GM19240 (cell line): ENCODE measurements at regions not wholly inside any gene's neighbourhood (a gene's known extent, or its start where the extent isn't known, plus 50 kb on each side); places are given as distances from the start of the nearest gene placed in this dataset.
"Not testable (repeated sequence)": the region's sequence is repeated elsewhere in the genome, so short reads cannot be mapped to it uniquely, and the experiment has no call there.

Experiments used
- DNase-seq: peaks from one replicate; pipeline ENCODE4 v3.0.0; 2011; ENCODE audit warnings: low spot score; ENCODE audit not compliant: insufficient read length

- no peak for DNase-seq
Observed at GRCh38 chr14:45621731-45622130, 368.7 kb upstream of the MIS18BP1 start.

- DNase-seq: no peak
Observed at GRCh38 chr14:45619831-45620230, 366.8 kb upstream of the MIS18BP1 start.

GRCh38 chr14:45610318-45610717 is 357.3 kb upstream of the MIS18BP1 start:
- DNase-seq: no peak

- no peak for DNase-seq
Observed at GRCh38 chr14:45587142-45587541, 334.1 kb upstream of the MIS18BP1 start.

GRCh38 chr14:45559626-45560025 is 306.6 kb upstream of the MIS18BP1 start:
- DNase-seq: no peak

GRCh38 chr14:45558183-45558582 is 305.2 kb upstream of the MIS18BP1 start:
- DNase-seq: no peak

- DNase-seq: no peak
Observed at GRCh38 chr14:45553981-45554380, 301.0 kb upstream of the MIS18BP1 start.

GRCh38 chr14:45551240-45551820 is 298.3 kb upstream of the MIS18BP1 start:
- not testable (repeated sequence) for DNase-seq

GRCh38 chr14:45531022-45531421 is 278.0 kb upstream of the MIS18BP1 start:
- DNase-seq: no peak

GRCh38 chr14:45526715-45527549 is 273.9 kb upstream of the MIS18BP1 start:
- DNase-seq: no peak

GRCh38 chr14:45519766-45520165 is 266.8 kb upstream of the MIS18BP1 start:
- no peak for DNase-seq

GRCh38 chr14:45492876-45493275 is 239.9 kb upstream of the MIS18BP1 start:
- DNase-seq: no peak

- no peak for DNase-seq
Observed at GRCh38 chr14:45491914-45492313, 238.9 kb upstream of the MIS18BP1 start.

GRCh38 chr14:45486599-45486998 is 233.6 kb upstream of the MIS18BP1 start:
- no peak for DNase-seq

GRCh38 chr14:45467023-45467422 is 214.0 kb upstream of the MIS18BP1 start:
- no peak for DNase-seq

GRCh38 chr14:45434221-45434620 is 181.2 kb upstream of the MIS18BP1 start:
- DNase-seq: no peak

GRCh38 chr14:45426685-45427282 is 173.8 kb upstream of the MIS18BP1 start:
- DNase-seq: no peak

- no peak for DNase-seq
Observed at GRCh38 chr14:45406942-45407341, 153.9 kb upstream of the MIS18BP1 start.

- no peak for DNase-seq
Observed at GRCh38 chr14:45400950-45401640, 148.1 kb upstream of the MIS18BP1 start.

GRCh38 chr14:45400509-45400908 is 147.5 kb upstream of the MIS18BP1 start:
- DNase-seq: no peak

GRCh38 chr14:45381091-45381490 is 128.1 kb upstream of the MIS18BP1 start:
- DNase-seq: no peak

GRCh38 chr14:45377166-45377565 is 124.2 kb upstream of the MIS18BP1 start:
- no peak for DNase-seq
